Vagina (tissue), 2 donors: ENCODE measurements at regions not wholly inside any gene's neighbourhood (a gene's known extent, or its start where the extent isn't known, plus 50 kb on each side); places are given as distances from the start of the nearest gene placed in this dataset.

Experiments used
- POLR2A ChIP-seq, 2 donors: fragments of 450-650 bp; IDR thresholded peaks; one replicate each; pipeline ENCODE4 v1.6.1; 2017; ENCODE audit warnings: antibody characterized with exemption in 2 of 2, mild to moderate bottlenecking in 2 of 2, moderate library complexity in 2 of 2
- POLR2AphosphoS5 ChIP-seq, 2 donors: sonication (generic); formaldehyde crosslinking; IDR thresholded peaks; one replicate each; pipeline ENCODE4 v1.9.0; 2017; ENCODE audit warnings: antibody characterized with exemption in 2 of 2, mild to moderate bottlenecking in 2 of 2, low read depth in 1 of 2; ENCODE audit not compliant: insufficient read depth in 1 of 2
- TF ChIP-seq, protein P1 (sequence below), 3 experiments: fragments of 450-650 bp in 2 of 3; fragments of 200-600 bp in 1 of 3; sonication (generic) in 1 of 3; IDR thresholded peaks; one replicate each; pipeline ENCODE4 v1.5.1; 2017 to 2019; ENCODE audit warnings: antibody characterized with exemption in 3 of 3, mild to moderate bottlenecking in 2 of 3, moderate library complexity in 2 of 3

DNA sequence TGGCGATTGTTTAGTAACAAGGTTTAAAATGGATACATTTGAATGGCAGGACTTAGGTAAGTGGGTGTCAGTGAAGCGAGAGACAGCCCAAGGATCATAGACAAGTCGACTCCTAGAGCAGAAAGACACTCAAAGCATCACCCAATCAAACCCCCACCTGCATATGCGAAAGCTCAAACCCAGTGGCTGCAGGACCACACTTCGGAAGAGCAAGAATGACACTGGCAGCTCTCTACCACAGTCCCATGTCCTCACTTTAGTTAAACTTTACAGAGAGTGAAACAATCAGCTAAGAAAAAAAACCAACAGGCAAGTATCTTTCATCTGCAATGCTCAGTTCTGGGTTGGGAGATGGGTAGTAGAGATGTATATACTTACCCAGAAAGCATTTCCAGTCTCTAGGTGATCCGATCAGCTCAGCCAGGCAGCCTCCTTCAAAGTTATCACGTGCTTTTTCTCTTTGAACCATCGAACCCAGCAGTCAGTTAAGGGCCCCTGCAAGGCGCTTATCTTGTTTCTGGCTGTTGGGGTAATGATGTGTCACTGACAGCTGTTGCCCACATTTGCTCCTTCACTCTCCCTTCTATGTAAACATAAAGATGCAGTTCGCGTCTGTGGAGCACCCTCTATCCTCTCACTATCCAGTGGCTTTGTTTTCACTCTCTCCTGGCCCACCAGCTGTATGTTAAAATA is 357.5 kb upstream of the ID2 start:
- TF ChIP-seq, protein P1, sequence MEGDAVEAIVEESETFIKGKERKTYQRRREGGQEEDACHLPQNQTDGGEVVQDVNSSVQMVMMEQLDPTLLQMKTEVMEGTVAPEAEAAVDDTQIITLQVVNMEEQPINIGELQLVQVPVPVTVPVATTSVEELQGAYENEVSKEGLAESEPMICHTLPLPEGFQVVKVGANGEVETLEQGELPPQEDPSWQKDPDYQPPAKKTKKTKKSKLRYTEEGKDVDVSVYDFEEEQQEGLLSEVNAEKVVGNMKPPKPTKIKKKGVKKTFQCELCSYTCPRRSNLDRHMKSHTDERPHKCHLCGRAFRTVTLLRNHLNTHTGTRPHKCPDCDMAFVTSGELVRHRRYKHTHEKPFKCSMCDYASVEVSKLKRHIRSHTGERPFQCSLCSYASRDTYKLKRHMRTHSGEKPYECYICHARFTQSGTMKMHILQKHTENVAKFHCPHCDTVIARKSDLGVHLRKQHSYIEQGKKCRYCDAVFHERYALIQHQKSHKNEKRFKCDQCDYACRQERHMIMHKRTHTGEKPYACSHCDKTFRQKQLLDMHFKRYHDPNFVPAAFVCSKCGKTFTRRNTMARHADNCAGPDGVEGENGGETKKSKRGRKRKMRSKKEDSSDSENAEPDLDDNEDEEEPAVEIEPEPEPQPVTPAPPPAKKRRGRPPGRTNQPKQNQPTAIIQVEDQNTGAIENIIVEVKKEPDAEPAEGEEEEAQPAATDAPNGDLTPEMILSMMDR (IDR thresholded peaks at IDR 0.05): no peak
- TF ChIP-seq POLR2AphosphoS5 (IDR thresholded peaks at IDR 0.05; ENCODE audit: insufficient read depth in 1 of 2, low read depth in 1 of 2): no peak
- TF ChIP-seq POLR2A (IDR thresholded peaks at IDR 0.05): no peak
